A549 (cell line): ENCODE measurements at regions not wholly inside any gene's neighbourhood (a gene's known extent, or its start where the extent isn't known, plus 50 kb on each side); places are given as distances from the start of the nearest gene placed in this dataset.

ENCODE experiments used
- FOSL2 ChIP-seq, 2 experiments: fragments of 450-650 bp in 1 of 2; fragments of >200 bp in 1 of 2; sonication (Bioruptor Twin) in 1 of 2; formaldehyde crosslinking; IDR thresholded peaks; 2 replicates each; pipeline versions ENCODE4 v1.5.0 to v1.6.1; 2016 to 2020; ENCODE audit warnings: mild to moderate bottlenecking in 1 of 2, moderate library complexity in 1 of 2
- HOXB13 ChIP-seq: fragments of 250-450 bp; sonication (Bioruptor Pico); IDR thresholded peaks from 2 replicates; pipeline ENCODE4 v1.5.0; 2020; ENCODE audit warnings: low read depth, mild to moderate bottlenecking, moderate library complexity
- TF ChIP-seq, protein P1 (sequence below): fragments of >200 bp; sonication (Bioruptor Twin); formaldehyde crosslinking; IDR thresholded peaks from 3 replicates; pipeline ENCODE4 v1.5.1; 2016

DNA sequence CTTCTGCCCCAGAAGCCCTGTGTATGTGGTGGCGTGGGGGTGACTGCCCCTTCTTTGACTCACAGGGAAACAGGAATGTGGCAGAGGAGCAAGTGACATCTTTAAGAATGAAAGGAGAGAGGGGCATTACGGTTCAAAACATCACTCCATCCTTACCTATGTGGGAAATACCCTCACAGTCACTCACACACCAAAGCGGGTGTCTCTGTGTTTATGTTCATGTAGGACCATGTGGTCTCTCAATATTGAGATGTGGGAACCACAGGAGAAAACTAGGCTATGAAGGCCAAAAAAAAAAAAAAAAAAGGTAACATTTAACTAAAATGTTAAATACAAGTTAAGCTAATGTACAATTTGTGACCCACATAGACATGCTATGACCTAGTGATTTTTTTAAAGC is 153.6 kb upstream of the GPR12 start:
- TF ChIP-seq, protein P1, sequence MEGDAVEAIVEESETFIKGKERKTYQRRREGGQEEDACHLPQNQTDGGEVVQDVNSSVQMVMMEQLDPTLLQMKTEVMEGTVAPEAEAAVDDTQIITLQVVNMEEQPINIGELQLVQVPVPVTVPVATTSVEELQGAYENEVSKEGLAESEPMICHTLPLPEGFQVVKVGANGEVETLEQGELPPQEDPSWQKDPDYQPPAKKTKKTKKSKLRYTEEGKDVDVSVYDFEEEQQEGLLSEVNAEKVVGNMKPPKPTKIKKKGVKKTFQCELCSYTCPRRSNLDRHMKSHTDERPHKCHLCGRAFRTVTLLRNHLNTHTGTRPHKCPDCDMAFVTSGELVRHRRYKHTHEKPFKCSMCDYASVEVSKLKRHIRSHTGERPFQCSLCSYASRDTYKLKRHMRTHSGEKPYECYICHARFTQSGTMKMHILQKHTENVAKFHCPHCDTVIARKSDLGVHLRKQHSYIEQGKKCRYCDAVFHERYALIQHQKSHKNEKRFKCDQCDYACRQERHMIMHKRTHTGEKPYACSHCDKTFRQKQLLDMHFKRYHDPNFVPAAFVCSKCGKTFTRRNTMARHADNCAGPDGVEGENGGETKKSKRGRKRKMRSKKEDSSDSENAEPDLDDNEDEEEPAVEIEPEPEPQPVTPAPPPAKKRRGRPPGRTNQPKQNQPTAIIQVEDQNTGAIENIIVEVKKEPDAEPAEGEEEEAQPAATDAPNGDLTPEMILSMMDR: no peak
- TF ChIP-seq FOSL2 (IDR thresholded peaks at IDR 0.05) (no peak), FOSL2 (CRISPR knock-in tag; IDR thresholded peaks at IDR 0.05) (no peak), HOXB13 (CRISPR knock-in tag) (no peak)
